Nephron progenitor cell (in vitro differentiated cells): ENCODE measurements at regions not wholly inside any gene's neighbourhood (a gene's known extent, or its start where the extent isn't known, plus 50 kb on each side); places are given as distances from the start of the nearest gene placed in this dataset.

Experiments
- DNase-seq: peaks from one replicate; pipeline ENCODE4 v3.0.0; 2021
- H3K27ac Mint-ChIP-seq: 2 replicates; pipeline ENCODE4 v1.8.0; 2021; ENCODE audit warnings: mild to moderate bottlenecking, moderate library complexity, mixed read lengths
- H3K27me3 Mint-ChIP-seq: 2 replicates; pipeline ENCODE4 v1.8.0; 2021; ENCODE audit warnings: mild to moderate bottlenecking, low read depth, mixed read lengths; ENCODE audit not compliant: poor library complexity
- H3K36me3 Mint-ChIP-seq: 2 replicates; pipeline ENCODE4 v1.8.0; 2021; ENCODE audit warnings: low read depth, mixed read lengths
- H3K4me1 Mint-ChIP-seq: 2 replicates; pipeline ENCODE4 v1.8.0; 2021; ENCODE audit warnings: mixed read lengths
- H3K4me3 Mint-ChIP-seq: 2 replicates; pipeline ENCODE4 v1.8.0; 2021; ENCODE audit warnings: mild to moderate bottlenecking, moderate library complexity, mixed read lengths
- H3K9me3 Mint-ChIP-seq: 2 replicates; pipeline ENCODE4 v1.8.0; 2021; ENCODE audit warnings: mild to moderate bottlenecking, moderate library complexity, mixed read lengths
- TF ChIP-seq, protein P1 (sequence below): fragments of 200-600 bp; sonication (generic); IDR thresholded peaks from 2 replicates; pipeline ENCODE4 v1.5.0; 2021; ENCODE audit warnings: antibody characterized with exemption

DNA sequence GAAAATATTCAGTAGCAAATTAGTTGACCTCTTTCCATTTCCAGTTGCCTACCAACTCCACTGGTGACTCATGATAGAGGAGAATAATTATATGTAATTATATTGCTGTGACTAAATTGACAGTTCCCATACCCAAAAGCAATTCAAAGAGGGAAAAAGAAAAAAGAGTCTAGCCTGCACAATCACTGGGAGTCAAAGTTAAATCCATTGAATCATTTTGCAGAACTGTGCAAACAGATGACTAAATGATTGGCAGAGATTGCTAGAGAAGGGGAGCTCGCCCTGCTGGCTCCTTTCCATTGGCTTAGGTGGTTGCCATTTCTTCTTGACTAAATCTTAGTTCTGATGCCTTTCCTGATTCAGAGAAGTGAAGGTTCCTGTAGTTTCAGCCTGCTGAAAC, 1228.6 kb upstream of the SORCS1 start:
- Mint-ChIP-seq H3K27ac (no peak overlapping the region), H3K4me1 (no peaks in the 10 kb centered on the region), H3K9me3 (no peaks in the 10 kb centered on the region), H3K27me3 (peaks cover 3% of the 10 kb centered on the region), H3K36me3 (no peaks in the 10 kb centered on the region), H3K4me3 (no peak overlapping the region)
- DNase-seq, result no peak
- TF ChIP-seq, protein P1, sequence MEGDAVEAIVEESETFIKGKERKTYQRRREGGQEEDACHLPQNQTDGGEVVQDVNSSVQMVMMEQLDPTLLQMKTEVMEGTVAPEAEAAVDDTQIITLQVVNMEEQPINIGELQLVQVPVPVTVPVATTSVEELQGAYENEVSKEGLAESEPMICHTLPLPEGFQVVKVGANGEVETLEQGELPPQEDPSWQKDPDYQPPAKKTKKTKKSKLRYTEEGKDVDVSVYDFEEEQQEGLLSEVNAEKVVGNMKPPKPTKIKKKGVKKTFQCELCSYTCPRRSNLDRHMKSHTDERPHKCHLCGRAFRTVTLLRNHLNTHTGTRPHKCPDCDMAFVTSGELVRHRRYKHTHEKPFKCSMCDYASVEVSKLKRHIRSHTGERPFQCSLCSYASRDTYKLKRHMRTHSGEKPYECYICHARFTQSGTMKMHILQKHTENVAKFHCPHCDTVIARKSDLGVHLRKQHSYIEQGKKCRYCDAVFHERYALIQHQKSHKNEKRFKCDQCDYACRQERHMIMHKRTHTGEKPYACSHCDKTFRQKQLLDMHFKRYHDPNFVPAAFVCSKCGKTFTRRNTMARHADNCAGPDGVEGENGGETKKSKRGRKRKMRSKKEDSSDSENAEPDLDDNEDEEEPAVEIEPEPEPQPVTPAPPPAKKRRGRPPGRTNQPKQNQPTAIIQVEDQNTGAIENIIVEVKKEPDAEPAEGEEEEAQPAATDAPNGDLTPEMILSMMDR, result no peak

DNA sequence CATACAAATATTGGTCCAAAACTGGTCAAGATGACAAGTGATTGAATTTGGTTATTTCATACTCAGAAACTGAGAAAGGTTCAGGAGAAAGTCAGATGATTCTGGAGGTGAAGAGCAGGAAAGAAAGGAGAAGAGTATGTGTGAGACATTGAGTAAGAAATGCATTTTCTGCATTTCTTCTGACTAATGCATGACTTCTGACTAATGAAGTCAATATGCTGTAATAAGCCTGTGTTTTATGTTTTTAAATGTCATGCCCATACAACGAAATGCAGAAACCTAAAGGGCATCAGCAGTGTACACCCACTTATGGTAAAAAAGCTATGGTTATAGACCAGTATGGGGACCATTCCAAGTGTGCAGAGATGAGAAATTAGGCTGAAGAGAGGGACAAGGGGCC, 1227.8 kb upstream of the SORCS1 start:
- Mint-ChIP-seq H3K27me3 (no peaks in the 10 kb centered on the region), H3K9me3 (no peaks in the 10 kb centered on the region), H3K36me3 (no peaks in the 10 kb centered on the region), H3K4me3 (no peak overlapping the region), H3K4me1 (no peaks in the 10 kb centered on the region), H3K27ac (no peak overlapping the region)
- DNase-seq, result no peak
- TF ChIP-seq, protein P1, result no peak

DNA sequence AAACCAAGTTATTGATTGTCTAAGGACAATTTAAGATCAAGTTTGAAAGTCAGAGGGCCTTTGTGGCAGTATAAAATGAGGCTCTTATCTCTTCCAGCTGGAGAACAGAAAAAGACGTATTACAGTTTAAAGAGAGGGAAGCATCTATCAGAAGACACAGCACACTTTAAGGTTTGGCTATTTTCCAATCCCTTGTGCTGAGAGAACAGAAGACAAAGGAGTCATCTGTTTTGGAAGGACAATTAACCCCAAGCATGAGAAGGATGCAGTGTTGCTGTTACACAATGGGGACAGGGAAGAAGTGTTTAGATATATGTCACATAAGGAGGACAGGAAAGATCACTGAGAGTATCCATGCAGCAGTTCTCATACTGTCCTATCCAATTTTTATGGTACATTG, 1224.2 kb upstream of the SORCS1 start:
- DNase-seq, result no peak
- no peaks in the 10 kb centered on the region for H3K4me1 Mint-ChIP-seq

DNA sequence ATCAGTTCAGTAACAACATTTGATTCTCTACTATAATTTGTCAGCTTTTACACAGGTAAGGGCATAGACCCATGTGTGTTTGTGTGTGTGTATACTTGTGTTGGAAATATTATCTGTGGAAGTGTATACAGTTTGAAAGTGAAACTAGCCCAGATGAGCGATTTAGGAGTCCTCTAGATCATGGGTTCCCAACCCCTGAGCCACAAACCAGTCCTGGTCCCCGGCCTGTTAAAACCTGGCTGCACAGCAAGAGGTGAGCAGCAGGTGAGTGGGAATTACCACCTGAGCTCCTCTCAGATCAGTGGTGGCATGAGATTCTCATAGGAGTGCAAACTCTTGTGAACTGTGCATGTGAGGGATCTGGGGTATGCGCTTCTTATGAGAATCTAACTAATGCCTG, 1221.5 kb upstream of the SORCS1 start:
- Mint-ChIP-seq H3K9me3 (no peaks in the 10 kb centered on the region), H3K4me3 (no peak overlapping the region), H3K27ac (no peak overlapping the region), H3K27me3 (peaks cover 4% of the 10 kb centered on the region), H3K4me1 (no peaks in the 10 kb centered on the region), H3K36me3 (no peaks in the 10 kb centered on the region)
- TF ChIP-seq, protein P1, result no peak
- no peak for DNase-seq

More for the DNA sequence above, 1224.2 kb upstream of the SORCS1 start:
- H3K9me3 Mint-ChIP-seq, result no peaks in the 10 kb centered on the region
- peaks cover 4% of the 10 kb centered on the region for H3K27me3 Mint-ChIP-seq
- TF ChIP-seq, protein P1, result no peak
- no peaks in the 10 kb centered on the region for H3K36me3 Mint-ChIP-seq
- no peak overlapping the region for H3K4me3 Mint-ChIP-seq
- H3K27ac Mint-ChIP-seq, result no peak overlapping the region

DNA sequence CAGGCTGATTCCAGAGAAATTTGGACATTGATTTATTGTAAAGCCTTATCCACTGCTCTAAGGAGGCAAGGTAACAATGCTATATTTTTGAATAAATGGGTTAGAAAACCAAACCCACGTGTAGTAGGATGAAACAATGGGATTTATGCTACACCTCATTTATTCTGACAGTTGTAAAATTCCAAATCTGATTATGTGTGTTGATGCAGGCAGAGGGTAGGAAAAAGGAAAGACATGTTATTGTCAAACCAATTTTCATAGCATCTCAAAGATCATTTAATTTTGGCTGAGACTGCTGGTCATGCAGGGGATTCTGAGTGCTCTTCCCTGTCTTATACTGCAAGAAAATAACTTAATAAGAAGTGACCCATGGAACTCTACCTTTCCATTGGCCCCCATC, 1219.9 kb upstream of the SORCS1 start:
- no peaks in the 10 kb centered on the region for H3K36me3 Mint-ChIP-seq
- TF ChIP-seq, protein P1, result no peak
- peaks cover 4% of the 10 kb centered on the region for H3K27me3 Mint-ChIP-seq
- H3K9me3 Mint-ChIP-seq, result no peaks in the 10 kb centered on the region
- DNase-seq, result no peak
- H3K27ac Mint-ChIP-seq, result no peak overlapping the region
- no peak overlapping the region for H3K4me3 Mint-ChIP-seq
- H3K4me1 Mint-ChIP-seq, result no peaks in the 10 kb centered on the region

DNA sequence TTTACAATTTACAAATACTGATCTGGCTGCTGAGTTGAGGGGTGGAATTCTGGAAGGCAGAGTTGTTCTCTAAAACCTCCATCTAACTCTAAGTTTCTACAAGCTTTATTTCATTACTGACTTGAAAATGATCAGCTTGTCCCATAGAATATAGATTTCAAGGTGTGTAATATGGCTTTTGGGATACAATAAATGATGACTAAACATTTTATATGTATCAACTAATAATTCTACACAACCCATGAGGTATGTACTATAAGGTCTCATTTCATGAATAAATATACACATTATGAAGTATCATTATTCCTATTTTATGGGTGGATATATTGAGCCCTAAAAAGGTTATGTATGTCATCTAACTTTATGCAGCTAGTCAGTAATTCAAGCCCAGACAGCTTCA, 1214.3 kb upstream of the SORCS1 start:
- Mint-ChIP-seq H3K27ac (no peak overlapping the region), H3K27me3 (peaks cover 4% of the 10 kb centered on the region), H3K36me3 (no peaks in the 10 kb centered on the region), H3K9me3 (no peaks in the 10 kb centered on the region), H3K4me1 (no peaks in the 10 kb centered on the region), H3K4me3 (no peak overlapping the region)
- TF ChIP-seq, protein P1, result no peak
- DNase-seq, result no peak
